ENCODE measurements at regions not wholly inside any gene's neighbourhood (a gene's known extent, or its start where the extent isn't known, plus 50 kb on each side); places are given as distances from the start of the nearest gene placed in this dataset.

DNA sequence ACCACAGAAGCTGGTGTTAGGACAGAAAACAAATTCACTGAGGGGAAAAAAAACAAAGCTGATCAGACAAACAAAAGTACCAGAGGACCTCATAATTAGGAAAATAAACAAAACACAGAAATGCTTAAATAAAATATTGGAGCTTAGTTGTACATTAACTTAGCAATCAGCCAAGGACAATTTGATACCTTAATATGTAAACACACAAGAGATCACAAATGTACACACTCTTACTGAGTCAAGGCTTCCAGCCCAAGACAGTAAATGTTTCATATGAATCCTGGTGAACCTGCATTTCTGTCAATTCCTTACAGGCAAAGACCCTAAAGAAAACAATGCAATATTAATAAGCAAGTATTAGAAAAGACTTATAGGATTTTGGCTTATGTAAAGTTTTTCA is 62.0 kb upstream of the SPTLC3 start:
- TF ChIP-seq, protein P1, sequence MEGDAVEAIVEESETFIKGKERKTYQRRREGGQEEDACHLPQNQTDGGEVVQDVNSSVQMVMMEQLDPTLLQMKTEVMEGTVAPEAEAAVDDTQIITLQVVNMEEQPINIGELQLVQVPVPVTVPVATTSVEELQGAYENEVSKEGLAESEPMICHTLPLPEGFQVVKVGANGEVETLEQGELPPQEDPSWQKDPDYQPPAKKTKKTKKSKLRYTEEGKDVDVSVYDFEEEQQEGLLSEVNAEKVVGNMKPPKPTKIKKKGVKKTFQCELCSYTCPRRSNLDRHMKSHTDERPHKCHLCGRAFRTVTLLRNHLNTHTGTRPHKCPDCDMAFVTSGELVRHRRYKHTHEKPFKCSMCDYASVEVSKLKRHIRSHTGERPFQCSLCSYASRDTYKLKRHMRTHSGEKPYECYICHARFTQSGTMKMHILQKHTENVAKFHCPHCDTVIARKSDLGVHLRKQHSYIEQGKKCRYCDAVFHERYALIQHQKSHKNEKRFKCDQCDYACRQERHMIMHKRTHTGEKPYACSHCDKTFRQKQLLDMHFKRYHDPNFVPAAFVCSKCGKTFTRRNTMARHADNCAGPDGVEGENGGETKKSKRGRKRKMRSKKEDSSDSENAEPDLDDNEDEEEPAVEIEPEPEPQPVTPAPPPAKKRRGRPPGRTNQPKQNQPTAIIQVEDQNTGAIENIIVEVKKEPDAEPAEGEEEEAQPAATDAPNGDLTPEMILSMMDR (IDR thresholded peaks at IDR 0.05) = no peak
- TF ChIP-seq POLR2A (IDR thresholded peaks at IDR 0.05) = no peak
